Right cardiac atrium (tissue), 5 donors: ENCODE measurements at regions not wholly inside any gene's neighbourhood (a gene's known extent, or its start where the extent isn't known, plus 50 kb on each side); places are given as distances from the start of the nearest gene placed in this dataset.

Source experiments
- ATAC-seq, 2 donors: fragments of 200-7000 bp; cut with Tn5 transposase; one replicate each; pipeline versions ENCODE4 v1.8.0 to v1.9.1; 2020; ENCODE audit warnings: moderate library complexity in 2 of 2, mild to moderate bottlenecking in 1 of 2
- DNase-seq, 3 donors: peaks; one replicate each; pipeline ENCODE4 v3.0.0-alpha.2; 2020
- H3K27ac ChIP-seq: one replicate; pipeline ENCODE4 v1.5.1; 2013; ENCODE audit warnings: mild to moderate bottlenecking, low read length, control low read depth, moderate library complexity
- H3K27me3 ChIP-seq: one replicate; pipeline ENCODE4 v1.6.1; 2013; ENCODE audit not compliant: control insufficient read depth, insufficient read depth
- H3K4me1 ChIP-seq: one replicate; pipeline ENCODE4 v1.6.1; 2013; ENCODE audit warnings: low read length; ENCODE audit not compliant: control insufficient read depth, insufficient read depth
- H3K4me3 ChIP-seq: one replicate; pipeline ENCODE4 v1.5.1; 2013; ENCODE audit warnings: low read length, control low read depth
- H3K9me3 ChIP-seq: one replicate; pipeline ENCODE4 v1.6.1; 2013; ENCODE audit warnings: low read length; ENCODE audit not compliant: control insufficient read depth
- WGBS: extraction: QIAGEN DNeasy Blood & Tissue Kit; methylation state at CpG from one replicate; pipeline ENCODE4 v1.1.7; 2013; 5-methylcytosine and 5-hydroxymethylcytosine counted together
- intact Hi-C, 4 donors: fragments of 100-400 bp; cut with DNase I; formaldehyde crosslinking; loops; one replicate each; pipeline versions ENCODE4 v1.11.0 to v1.14.0; 2022 to 2023
- donor health status: healthy with polysubstance abuse.
- donor health status: DM: no; HTN: yes; CAD: no.
- donor health status: DM: no; HTN: no; CAD: no.
- donor health status: DM: no; HTN: yes; CAD: no; lungs with severe emphysema.
- donor health status: DM: yes; HTN: yes; CAD: no.

GRCh38 chr17:77427391-77427991 lies 286.7 kb downstream of the SEC14L1 start:
- DNase-seq (peak; percentile 75 to 84 (median 78)), ATAC-seq (peak in 1 of 2 donors; percentile 10)
- Histone ChIP-seq H3K27ac (peak overlapping the region; percentile 65), H3K4me3 (no peak overlapping the region), H3K27me3 (no peaks in the 10 kb centered on the region), H3K9me3 (no peaks in the 10 kb centered on the region), H3K4me1 (peaks cover 38% of the 10 kb centered on the region)
- WGBS = 25% methylated on average over 14 of the region's 14 CpGs
- intact Hi-C loops = loop anchor here (5.0 to 10.0 kb wide), 4 partner anchors 65 to 103 kb away; no protein-coding TSS in a partner anchor

GRCh38 chr17:77428020-77428748 lies 287.4 kb downstream of the SEC14L1 start:
- peak in 1 of 3 donors; percentile 62 for DNase-seq

GRCh38 chr17:77428749-77429368 lies 288.1 kb downstream of the SEC14L1 start:
- no peak for DNase-seq
- intact Hi-C loops = loop anchor here (5.0 to 10.0 kb wide), 4 partner anchors 63 to 104 kb away; no protein-coding TSS in a partner anchor

More at GRCh38 chr17:77428020-77428748, 287.4 kb downstream of the SEC14L1 start:
- Histone ChIP-seq H3K4me1 (peaks cover 38% of the 10 kb centered on the region), H3K27me3 (no peaks in the 10 kb centered on the region), H3K4me3 (no peak overlapping the region), H3K9me3 (no peaks in the 10 kb centered on the region), H3K27ac (peak overlapping the region; percentile 15)
- ATAC-seq = no peak
- WGBS = 72% methylated on average over 13 of the region's 13 CpGs
- intact Hi-C loops = loop anchor here (5.0 to 10.0 kb wide), 4 partner anchors 64 to 103 kb away; no protein-coding TSS in a partner anchor

GRCh38 chr17:77429369-77429968 lies 288.7 kb downstream of the SEC14L1 start:
- Histone ChIP-seq H3K27ac (peak overlapping the region; percentile 23), H3K4me1 (peaks cover 44% of the 10 kb centered on the region), H3K27me3 (no peaks in the 10 kb centered on the region), H3K4me3 (no peak overlapping the region), H3K9me3 (no peaks in the 10 kb centered on the region)
- DNase-seq = peak in 1 of 3 donors; percentile 52
- ATAC-seq = no peak
- intact Hi-C loops = loop anchor here (5.0 to 10.0 kb wide), 4 partner anchors 63 to 105 kb away; no protein-coding TSS in a partner anchor
- 47% methylated on average over 14 of the region's 14 CpGs for WGBS

More at GRCh38 chr17:77428749-77429368, 288.1 kb downstream of the SEC14L1 start:
- H3K4me1 ChIP-seq = peaks cover 40% of the 10 kb centered on the region
- H3K27ac ChIP-seq = no peak overlapping the region
- no peak for ATAC-seq
- 78% methylated on average over 16 of the region's 16 CpGs for WGBS
- H3K4me3 ChIP-seq = no peak overlapping the region
- no peaks in the 10 kb centered on the region for H3K9me3 ChIP-seq
- no peaks in the 10 kb centered on the region for H3K27me3 ChIP-seq

- Histone ChIP-seq H3K4me3 (no peak overlapping the region), H3K27ac (peak overlapping the region; percentile 79), H3K4me1 (peaks cover 45% of the 10 kb centered on the region), H3K27me3 (no peaks in the 10 kb centered on the region), H3K9me3 (no peaks in the 10 kb centered on the region)
- ATAC-seq = peak; percentile 88 to 92
- intact Hi-C loops = loop anchor here (2.0 to 10.0 kb wide), 7 partner anchors 62 to 105 kb away; no protein-coding TSS in a partner anchor
- WGBS = 17% methylated on average over 16 of the region's 16 CpGs
- peak; percentile 94 to 96 (median 95) for DNase-seq
Observed at GRCh38 chr17:77429969-77430752, 289.4 kb downstream of the SEC14L1 start.

- WGBS = 89% methylated on average over 16 of the region's 16 CpGs
- DNase-seq (peak in 1 of 3 donors; percentile 51), ATAC-seq (no peak)
- intact Hi-C loops = loop anchor here in 2 of 4 donors (5.0 to 10.0 kb wide), 2 partner anchors 63 to 65 kb away; no protein-coding TSS in a partner anchor
- no peaks in the 10 kb centered on the region for H3K9me3 ChIP-seq
- no peaks in the 10 kb centered on the region for H3K27me3 ChIP-seq
- peaks cover 55% of the 10 kb centered on the region for H3K4me1 ChIP-seq
- H3K27ac ChIP-seq = no peak overlapping the region
- H3K4me3 ChIP-seq = no peak overlapping the region
Observed at GRCh38 chr17:77432034-77432661, 291.4 kb downstream of the SEC14L1 start.

- 80% methylated on average over 10 of the region's 10 CpGs for WGBS
- Histone ChIP-seq H3K27me3 (no peaks in the 10 kb centered on the region), H3K9me3 (no peaks in the 10 kb centered on the region), H3K4me1 (peaks cover 54% of the 10 kb centered on the region), H3K27ac (no peak overlapping the region), H3K4me3 (no peak overlapping the region)
- intact Hi-C loops = loop anchor here in 2 of 4 donors (5.0 to 10.0 kb wide), 2 partner anchors 62 to 65 kb away; no protein-coding TSS in a partner anchor
- DNase-seq (no peak), ATAC-seq (no peak)
Observed at GRCh38 chr17:77432742-77433141, 292.0 kb downstream of the SEC14L1 start.

GRCh38 chr17:77433385-77434135 lies 292.8 kb downstream of the SEC14L1 start:
- intact Hi-C loops = loop anchor here in 2 of 4 donors (5.0 to 10.0 kb wide), 2 partner anchors 61 to 64 kb away; no protein-coding TSS in a partner anchor
- H3K4me1 ChIP-seq = peaks cover 54% of the 10 kb centered on the region
- H3K9me3 ChIP-seq = no peaks in the 10 kb centered on the region
- DNase-seq (peak; percentile 63 to 85 (median 74)), ATAC-seq (no peak)
- 32% methylated on average over 27 of the region's 27 CpGs for WGBS
- H3K27me3 ChIP-seq = no peaks in the 10 kb centered on the region
- H3K27ac ChIP-seq = no peak overlapping the region
- H3K4me3 ChIP-seq = no peak overlapping the region
